Stomach (tissue), 4 donors: ENCODE measurements at regions not wholly inside any gene's neighbourhood (a gene's known extent, or its start where the extent isn't known, plus 50 kb on each side); places are given as distances from the start of the nearest gene placed in this dataset.

Experiments
- CTCF ChIP-seq, 7 experiments: fragments of 450-650 bp in 4 of 7; fragments of 200-600 bp in 3 of 7; sonication (generic) in 3 of 7; IDR thresholded peaks; one replicate each; pipeline ENCODE4 v1.5.1; 2016 to 2019; ENCODE audit warnings: antibody characterized with exemption in 7 of 7, control low read depth in 2 of 7, mild to moderate bottlenecking in 1 of 7
- EP300 ChIP-seq: sonication (generic); formaldehyde crosslinking; IDR thresholded peaks from one replicate; pipeline ENCODE4 v1.6.1; 2017; ENCODE audit warnings: antibody characterized with exemption
- POLR2A ChIP-seq, 4 donors: fragments of 450-650 bp; IDR thresholded peaks; one replicate each; pipeline ENCODE4 v1.6.1; 2016; ENCODE audit warnings: antibody characterized with exemption in 4 of 4, control low read depth in 2 of 4, mild to moderate bottlenecking in 1 of 4, moderate library complexity in 1 of 4
- POLR2AphosphoS5 ChIP-seq, 3 donors: sonication (generic); formaldehyde crosslinking; IDR thresholded peaks; one replicate each; pipeline ENCODE4 v1.6.1; 2016; ENCODE audit warnings: antibody characterized with exemption in 3 of 3

- TF ChIP-seq POLR2A (IDR thresholded peaks at IDR 0.05) (no peak), POLR2AphosphoS5 (IDR thresholded peaks at IDR 0.05) (no peak), CTCF (IDR thresholded peaks at IDR 0.05) (no peak), EP300 (no peak)
Measured at GRCh38 chr2:67977464-67977863, 85.3 kb downstream of the C1D start.
